IMR-90 (cell line): ENCODE measurements at regions not wholly inside any gene's neighbourhood (a gene's known extent, or its start where the extent isn't known, plus 50 kb on each side); places are given as distances from the start of the nearest gene placed in this dataset.

Experiments used
- ATAC-seq: fragments of 200-7000 bp; cut with Tn5 transposase; 2 replicates; pipeline ENCODE4 v1.9.1; 2020; ENCODE audit warnings: low read depth, mild to moderate bottlenecking, moderate library complexity
- BruUV-seq: library from RNA; stranded (reverse); fragments of 400-500 nt; replicated peaks from 2 replicates; lab custom pipeline; 2021; lab: Mats Ljungman, UMichigan
- CTCF ChIA-PET: fragments of 300-600 bp; formaldehyde crosslinking; extraction: SDS; loops from one replicate; lab custom pipeline; 2021; ENCODE audit warnings: antibody characterized with exemption; lab: Yijun Ruan, JAX
- POLR2A ChIA-PET: fragments of 300-600 bp; sonication (Branson Sonifier 250); formaldehyde crosslinking; loops from one replicate; lab custom pipeline; 2022; ENCODE audit warnings: antibody characterized with exemption; ENCODE audit not compliant: unreplicated experiment; lab: Charles Lee
- DNase-seq: peaks from one replicate; pipeline ENCODE4 v3.0.0; 2013
- H2AFZ ChIP-seq: replicated peaks from 2 replicates; pipeline ENCODE3; 2013; ENCODE audit warnings: low read length, mild to moderate bottlenecking; ENCODE audit not compliant: poor library complexity
- H2AK5ac ChIP-seq: 2 replicates; pipeline ENCODE4 v1.6.1; 2013; ENCODE audit warnings: low read depth, low read length, inconsistent platforms
- H2AK9ac ChIP-seq: replicated peaks from 2 replicates; pipeline ENCODE3; 2013; ENCODE audit warnings: mild to moderate bottlenecking, low read depth, low read length, moderate library complexity; ENCODE audit not compliant: poor library complexity
- H2BK120ac ChIP-seq: 2 replicates; pipeline ENCODE4 v1.6.1; 2013; ENCODE audit warnings: low read depth, low read length, inconsistent platforms
- H2BK15ac ChIP-seq: 3 replicates; pipeline ENCODE4 v1.6.1; 2013; ENCODE audit warnings: low read depth, low read length, inconsistent platforms
- H2BK20ac ChIP-seq: 2 replicates; pipeline ENCODE4 v1.6.1; 2013; ENCODE audit warnings: low read depth, mild to moderate bottlenecking, inconsistent platforms, low read length, moderate library complexity
- H2BK5ac ChIP-seq: 2 replicates; pipeline ENCODE4 v1.6.1; 2013; ENCODE audit warnings: mild to moderate bottlenecking, low read depth, low read length, inconsistent platforms; ENCODE audit not compliant: poor library complexity, severe bottlenecking
- H3K14ac ChIP-seq: replicated peaks from 2 replicates; pipeline ENCODE4 v1.6.1; 2013; ENCODE audit warnings: low read depth, low read length, inconsistent platforms
- H3K18ac ChIP-seq: 2 replicates; pipeline ENCODE4 v1.6.1; 2013; ENCODE audit warnings: low read depth, low read length, control low read depth
- H3K23ac ChIP-seq: 2 replicates; pipeline ENCODE4 v1.6.1; 2013; ENCODE audit warnings: low read depth, low read length, inconsistent platforms
- H3K27ac ChIP-seq: 2 replicates; pipeline ENCODE4 v1.5.1; 2013; ENCODE audit warnings: mild to moderate bottlenecking, control low read depth, low read length; ENCODE audit not compliant: insufficient read depth
- H3K27me3 ChIP-seq: 2 replicates; pipeline ENCODE4 v1.6.1; 2013; ENCODE audit warnings: low read length; ENCODE audit not compliant: control insufficient read depth, insufficient read depth
- H3K36me3 ChIP-seq: 2 replicates; pipeline ENCODE4 v1.6.1; 2013; ENCODE audit warnings: low read length, mixed read lengths; ENCODE audit not compliant: control insufficient read depth, insufficient read depth
- H3K4ac ChIP-seq: 2 replicates; pipeline ENCODE4 v1.6.1; 2013; ENCODE audit warnings: low read depth, low read length, inconsistent platforms
- H3K4me1 ChIP-seq: 2 replicates; pipeline ENCODE4 v1.6.1; 2013; ENCODE audit warnings: low read length, mixed read lengths; ENCODE audit not compliant: control insufficient read depth, insufficient read depth
- H3K4me2 ChIP-seq: 2 replicates; pipeline ENCODE4 v1.6.1; 2013; ENCODE audit warnings: low read depth, mild to moderate bottlenecking, control low read depth, low read length, moderate library complexity
- H3K4me3 ChIP-seq: 2 replicates; pipeline ENCODE4 v1.5.1; 2013; ENCODE audit warnings: low read depth, mild to moderate bottlenecking, control low read depth, low read length, moderate library complexity; ENCODE audit not compliant: insufficient read depth
- H3K56ac ChIP-seq: 2 replicates; pipeline ENCODE4 v1.6.1; 2013; ENCODE audit warnings: low read length, inconsistent platforms; ENCODE audit not compliant: insufficient read depth; ENCODE audit errors: extremely low read depth
- H3K79me1 ChIP-seq, 2 experiments: 2 replicates each; pipeline ENCODE4 v1.6.1; 2013; ENCODE audit warnings: low read length in 2 of 2, inconsistent platforms in 1 of 2, low read depth in 1 of 2
- H3K9ac ChIP-seq: 2 replicates; pipeline ENCODE4 v1.6.1; 2013; ENCODE audit warnings: low read depth, low read length, control low read depth
- H3K9me1 ChIP-seq: 2 replicates; pipeline ENCODE4 v1.6.1; 2013; ENCODE audit warnings: low read length, inconsistent platforms; ENCODE audit not compliant: insufficient read depth
- H3K9me3 ChIP-seq: 2 replicates; pipeline ENCODE4 v1.6.1; 2013; ENCODE audit warnings: low read length; ENCODE audit not compliant: control insufficient read depth, insufficient read depth
- H4K20me1 ChIP-seq: 2 replicates; pipeline ENCODE4 v1.6.1; 2013; ENCODE audit warnings: low read length, inconsistent platforms; ENCODE audit not compliant: insufficient read depth
- H4K5ac ChIP-seq: 2 replicates; pipeline ENCODE4 v1.6.1; 2013; ENCODE audit warnings: mild to moderate bottlenecking, low read depth, low read length, control low read depth
- H4K8ac ChIP-seq, 2 experiments: 2 replicates each; pipeline ENCODE4 v1.6.1; 2013; ENCODE audit warnings: low read depth in 2 of 2, low read length in 2 of 2, control low read depth in 1 of 2, inconsistent platforms in 1 of 2
- H4K91ac ChIP-seq: 2 replicates; pipeline ENCODE4 v1.6.1; 2013; ENCODE audit warnings: low read depth, low read length, inconsistent platforms; ENCODE audit not compliant: insufficient read depth
- BHLHE40 ChIP-seq: fragments of 150-350 bp; IDR thresholded peaks from 2 replicates; pipeline ENCODE4 v1.6.1; 2016; ENCODE audit warnings: mild to moderate bottlenecking, low read depth, low read length
- CEBPB ChIP-seq: IDR thresholded peaks from 2 replicates; pipeline ENCODE4 v1.6.1; 2012; ENCODE audit warnings: low read depth, low read length, improper control_type of control experiment
- CHD1 ChIP-seq: IDR thresholded peaks from 2 replicates; pipeline ENCODE4 v1.6.1; 2012; ENCODE audit warnings: low read depth, low read length, improper control_type of control experiment
- ELK1 ChIP-seq: fragments of 150-350 bp; IDR thresholded peaks from 2 replicates; pipeline ENCODE4 v1.6.1; 2016; ENCODE audit warnings: low read depth, mild to moderate bottlenecking, low read length, moderate library complexity, borderline replicate concordance
- FOS ChIP-seq: fragments of 150-350 bp; IDR thresholded peaks from 2 replicates; pipeline ENCODE4 v1.6.1; 2016; ENCODE audit warnings: low read depth, low read length
- MAFK ChIP-seq: IDR thresholded peaks from 2 replicates; pipeline ENCODE4 v1.6.1; 2012; ENCODE audit warnings: low read depth, low read length, improper control_type of control experiment
- MAZ ChIP-seq: IDR thresholded peaks from 2 replicates; pipeline ENCODE4 v1.6.1; 2012; ENCODE audit warnings: low read depth, mild to moderate bottlenecking, low read length, improper control_type of control experiment, moderate library complexity, borderline replicate concordance
- MXI1 ChIP-seq: IDR thresholded peaks from 2 replicates; pipeline ENCODE4 v1.6.1; 2012; ENCODE audit warnings: low read depth, mild to moderate bottlenecking, low read length, moderate library complexity, borderline replicate concordance
- NFE2L2 ChIP-seq: fragments of 150-350 bp; IDR thresholded peaks from 2 replicates; pipeline ENCODE4 v1.6.1; 2016; ENCODE audit warnings: low read depth, mild to moderate bottlenecking, low read length
- POLR2A ChIP-seq: IDR thresholded peaks from 2 replicates; pipeline ENCODE4 v1.6.1; 2012; ENCODE audit warnings: mild to moderate bottlenecking, low read depth, low read length
- RAD21 ChIP-seq: IDR thresholded peaks from 2 replicates; pipeline ENCODE4 v1.6.1; 2012; ENCODE audit warnings: low read length, improper control_type of control experiment
- RCOR1 ChIP-seq: IDR thresholded peaks from 2 replicates; pipeline ENCODE4 v1.6.1; 2012; ENCODE audit warnings: mild to moderate bottlenecking, low read length, improper control_type of control experiment; ENCODE audit not compliant: insufficient replicate concordance
- RFX5 ChIP-seq: IDR thresholded peaks from 2 replicates; pipeline ENCODE4 v1.8.0; 2012; ENCODE audit warnings: low read depth, mild to moderate bottlenecking, low read length, moderate library complexity
- SMC3 ChIP-seq: fragments of 150-350 bp; IDR thresholded peaks from 2 replicates; pipeline ENCODE4 v1.6.1; 2016; ENCODE audit warnings: low read depth, mild to moderate bottlenecking, antibody characterized with exemption, low read length, moderate library complexity
- USF2 ChIP-seq: fragments of 150-350 bp; IDR thresholded peaks from 2 replicates; pipeline ENCODE4 v1.6.1; 2017; ENCODE audit warnings: mild to moderate bottlenecking, antibody characterized with exemption, low read length, low read depth
- WGBS, 2 experiments: methylation state at CpG; one replicate each; pipeline versions ENCODE4 v1.1.5 to v1.1.7; 2013; ENCODE audit warnings: missing lambda C conversion rate in 2 of 2; ENCODE audit not compliant: insufficient read length in 1 of 2; ENCODE audit errors: extremely low coverage in 2 of 2; 5-methylcytosine and 5-hydroxymethylcytosine counted together
- dilution Hi-C: fragments of 300-500 bp; cut with HindIII; formaldehyde crosslinking; loops from one replicate; pipeline ENCODE4 v1.14.3; 2018; ENCODE audit warnings: low sequenced_read_pairs; ENCODE audit not compliant: unreplicated experiment
- in situ Hi-C: fragments of 300-500 bp; cut with MboI; formaldehyde crosslinking; loops from 3 replicates; pipeline ENCODE4 v1.14.3; 2019; ENCODE audit warnings: low sequenced_read_pairs, inconsistent platforms, mixed read lengths
- intact Hi-C: fragments of 100-400 bp; cut with micrococcal nuclease; formaldehyde crosslinking; loops from 2 replicates; pipeline ENCODE4 v1.10.0; 2022
- TF ChIP-seq, protein P1 (sequence below): conservative IDR thresholded peaks from 2 replicates; pipeline ENCODE4 v1.5.1; 2012; ENCODE audit warnings: mild to moderate bottlenecking, low read depth, low read length, improper control_type of control experiment

DNA sequence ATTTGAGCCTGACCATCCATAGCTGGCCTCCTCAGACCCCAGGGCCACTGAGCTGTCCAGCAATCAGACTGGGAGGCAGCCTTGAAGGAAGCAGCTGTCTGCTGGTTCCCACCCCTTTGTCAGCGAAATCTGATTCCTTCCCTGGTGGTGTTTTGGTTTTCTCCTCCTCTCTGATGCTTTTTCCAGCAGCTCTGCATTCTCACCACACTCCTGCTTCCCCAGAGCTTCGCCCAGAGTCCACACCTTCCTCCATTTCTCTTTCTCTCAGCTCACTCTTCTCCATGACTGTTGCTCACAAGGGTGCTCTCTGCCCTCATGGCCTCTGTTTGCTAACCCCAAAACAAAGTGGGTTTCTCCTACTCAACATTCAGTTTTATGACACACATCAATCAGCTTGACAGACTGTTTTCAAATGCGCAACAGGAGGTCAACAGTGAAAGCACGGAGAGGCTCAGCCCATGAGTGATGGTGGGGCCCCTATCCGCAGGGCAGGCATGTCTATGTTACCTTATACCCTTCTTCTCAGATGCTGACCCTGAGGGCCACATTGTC lies 130.6 kb upstream of the MTNR1B start:
- no TSS peak for BruUV-seq
- H3K4ac ChIP-seq: no peak overlapping the region
- in situ Hi-C loops: no loop called here
- H2BK120ac ChIP-seq: no peak overlapping the region
- H4K8ac ChIP-seq: no peak overlapping the region
- H3K18ac ChIP-seq: no peak overlapping the region
- H4K5ac ChIP-seq: no peak overlapping the region
- DNase-seq (peak; percentile 16), ATAC-seq (peak; percentile 59)
- H4K91ac ChIP-seq: no peak overlapping the region
- H3K36me3 ChIP-seq: no peaks in the 10 kb centered on the region
- no peak overlapping the region for H3K9ac ChIP-seq
- dilution Hi-C loops: no loop called here
- no peak overlapping the region for H3K27ac ChIP-seq
- no peaks in the 10 kb centered on the region for H3K27me3 ChIP-seq
- H2AK5ac ChIP-seq: no peak overlapping the region
- H2AK9ac ChIP-seq: no peak overlapping the region
- no peaks in the 10 kb centered on the region for H3K9me3 ChIP-seq
- ChIA-PET CTCF (no interaction called here), POLR2A (no interaction called here)
- no peak overlapping the region for H3K4me2 ChIP-seq
- H2AFZ ChIP-seq: no peak overlapping the region
- TF ChIP-seq CEBPB (no peak), NFE2L2 (no peak), MAFK (no peak), SMC3 (no peak), USF2 (no peak), BHLHE40 (no peak), POLR2A (no peak), RAD21 (no peak), RCOR1 (no peak), MXI1 (no peak), ELK1 (no peak), CHD1 (no peak), MAZ (no peak), FOS (no peak), RFX5 (no peak)
- TF ChIP-seq, protein P1, sequence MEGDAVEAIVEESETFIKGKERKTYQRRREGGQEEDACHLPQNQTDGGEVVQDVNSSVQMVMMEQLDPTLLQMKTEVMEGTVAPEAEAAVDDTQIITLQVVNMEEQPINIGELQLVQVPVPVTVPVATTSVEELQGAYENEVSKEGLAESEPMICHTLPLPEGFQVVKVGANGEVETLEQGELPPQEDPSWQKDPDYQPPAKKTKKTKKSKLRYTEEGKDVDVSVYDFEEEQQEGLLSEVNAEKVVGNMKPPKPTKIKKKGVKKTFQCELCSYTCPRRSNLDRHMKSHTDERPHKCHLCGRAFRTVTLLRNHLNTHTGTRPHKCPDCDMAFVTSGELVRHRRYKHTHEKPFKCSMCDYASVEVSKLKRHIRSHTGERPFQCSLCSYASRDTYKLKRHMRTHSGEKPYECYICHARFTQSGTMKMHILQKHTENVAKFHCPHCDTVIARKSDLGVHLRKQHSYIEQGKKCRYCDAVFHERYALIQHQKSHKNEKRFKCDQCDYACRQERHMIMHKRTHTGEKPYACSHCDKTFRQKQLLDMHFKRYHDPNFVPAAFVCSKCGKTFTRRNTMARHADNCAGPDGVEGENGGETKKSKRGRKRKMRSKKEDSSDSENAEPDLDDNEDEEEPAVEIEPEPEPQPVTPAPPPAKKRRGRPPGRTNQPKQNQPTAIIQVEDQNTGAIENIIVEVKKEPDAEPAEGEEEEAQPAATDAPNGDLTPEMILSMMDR: no peak
- H3K56ac ChIP-seq: no peak overlapping the region
- no peaks in the 10 kb centered on the region for H3K4me1 ChIP-seq
- no peak overlapping the region for H2BK15ac ChIP-seq
- intact Hi-C loops: no loop called here
- H2BK20ac ChIP-seq: no peak overlapping the region
- H3K14ac ChIP-seq: no peak overlapping the region
- WGBS, 2 experiments: 53% methylated on average over 1 of the region's 5 CpGs; no CpG with 5 or more reads in 1 of the 2 experiments
- H4K20me1 ChIP-seq: no peaks in the 10 kb centered on the region
- H3K9me1 ChIP-seq: no peaks in the 10 kb centered on the region
- H3K23ac ChIP-seq: no peak overlapping the region
- no peaks in the 10 kb centered on the region for H3K79me1 ChIP-seq
- no peak overlapping the region for H3K4me3 ChIP-seq
- H2BK5ac ChIP-seq: no peak overlapping the region
